Neuronal stem cell (in vitro differentiated cells): ENCODE measurements at regions not wholly inside any gene's neighbourhood (a gene's known extent, or its start where the extent isn't known, plus 50 kb on each side); places are given as distances from the start of the nearest gene placed in this dataset.

ENCODE experiments used
- DNase-seq: peaks from one replicate; pipeline ENCODE4 v3.0.0-alpha.2; 2013; ENCODE audit warnings: low spot score
- H2AFZ ChIP-seq: one replicate; pipeline ENCODE4 v1.6.1; 2013; ENCODE audit warnings: mild to moderate bottlenecking, low read length, inconsistent platforms
- H2AK5ac ChIP-seq: 2 replicates; pipeline ENCODE4 v1.6.1; 2013; ENCODE audit warnings: low read depth, mild to moderate bottlenecking, inconsistent platforms, low read length, moderate library complexity, mixed read lengths
- H2BK120ac ChIP-seq: 2 replicates; pipeline ENCODE4 v1.6.1; 2013; ENCODE audit warnings: low read depth, mild to moderate bottlenecking, inconsistent platforms, low read length, moderate library complexity, mixed read lengths
- H2BK12ac ChIP-seq: one replicate; pipeline ENCODE4 v1.6.1; 2013; ENCODE audit warnings: low read length, inconsistent platforms
- H2BK15ac ChIP-seq: 2 replicates; pipeline ENCODE4 v1.6.1; 2013; ENCODE audit warnings: mild to moderate bottlenecking, low read length, inconsistent platforms, mixed read lengths
- H2BK5ac ChIP-seq: one replicate; pipeline ENCODE4 v1.6.1; 2013; ENCODE audit warnings: inconsistent platforms, mild to moderate bottlenecking, low read length, moderate library complexity
- H3K14ac ChIP-seq: one replicate; pipeline ENCODE4 v1.6.1; 2013; ENCODE audit warnings: low read length, inconsistent platforms
- H3K18ac ChIP-seq: 2 replicates; pipeline ENCODE4 v1.6.1; 2013; ENCODE audit warnings: low read length, inconsistent platforms
- H3K23ac ChIP-seq: 2 replicates; pipeline ENCODE4 v1.6.1; 2013; ENCODE audit warnings: low read depth, mild to moderate bottlenecking, mixed read lengths, low read length, inconsistent platforms; ENCODE audit not compliant: poor library complexity
- H3K27ac ChIP-seq: replicated peaks from 3 replicates; pipeline ENCODE4 v1.5.1; 2013; ENCODE audit warnings: low read length, inconsistent platforms
- H3K27me3 ChIP-seq, 3 experiments: 2 replicates each; pipeline ENCODE4 v1.6.1; 2013; ENCODE audit warnings: low read length in 3 of 3, mild to moderate bottlenecking in 2 of 3, inconsistent platforms in 1 of 3, low read depth in 1 of 3, mixed read lengths in 1 of 3, moderate library complexity in 1 of 3; ENCODE audit not compliant: control insufficient read depth in 3 of 3, insufficient read depth in 3 of 3
- H3K36me3 ChIP-seq, 2 donors: replicated peaks in 1 of 2; 2 replicates each; pipeline ENCODE4 v1.6.1; 2013; ENCODE audit warnings: low read length in 2 of 2; ENCODE audit not compliant: control insufficient read depth in 2 of 2, insufficient read depth in 2 of 2
- H3K4ac ChIP-seq: 2 replicates; pipeline ENCODE4 v1.6.1; 2013; ENCODE audit warnings: inconsistent platforms, mild to moderate bottlenecking, low read length, moderate library complexity
- H3K4me1 ChIP-seq, 2 donors: 1 replicate in 1 of 2; 2 replicates in 1 of 2; pipeline ENCODE4 v1.6.1; 2013; ENCODE audit warnings: low read length in 2 of 2, low read depth in 1 of 2; ENCODE audit not compliant: control insufficient read depth in 2 of 2, insufficient read depth in 1 of 2
- H3K4me2 ChIP-seq: one replicate; pipeline ENCODE4 v1.6.1; 2013; ENCODE audit warnings: mild to moderate bottlenecking, low read length, inconsistent platforms; ENCODE audit not compliant: insufficient read depth, poor library complexity, severe bottlenecking
- H3K4me3 ChIP-seq, 2 donors: 2 replicates each; pipeline ENCODE4 v1.5.1; 2013; ENCODE audit warnings: low read length in 2 of 2, mild to moderate bottlenecking in 2 of 2, inconsistent platforms in 1 of 2, moderate library complexity in 1 of 2
- H3K79me1 ChIP-seq: one replicate; pipeline ENCODE4 v1.6.1; 2013; ENCODE audit warnings: low read depth, mild to moderate bottlenecking, inconsistent platforms, low read length, moderate library complexity
- H3K9ac ChIP-seq: one replicate; pipeline ENCODE4 v1.6.1; 2013; ENCODE audit warnings: mild to moderate bottlenecking, low read depth, low read length, inconsistent platforms; ENCODE audit not compliant: poor library complexity
- H3K9me3 ChIP-seq, 2 donors: replicated peaks in 1 of 2; 2 replicates each; pipeline versions ENCODE3 to v1.6.1; 2013; ENCODE audit warnings: low read length in 2 of 2, mild to moderate bottlenecking in 2 of 2, inconsistent platforms in 1 of 2, low read depth in 1 of 2, mixed read lengths in 1 of 2, moderate library complexity in 1 of 2; ENCODE audit not compliant: control insufficient read depth in 2 of 2, insufficient read depth in 1 of 2
- H4K8ac ChIP-seq: one replicate; pipeline ENCODE4 v1.6.1; 2013; ENCODE audit warnings: low read depth, mild to moderate bottlenecking, inconsistent platforms, low read length, moderate library complexity
- H4K91ac ChIP-seq: one replicate; pipeline ENCODE4 v1.6.1; 2013; ENCODE audit warnings: low read length, low read depth, mild to moderate bottlenecking, inconsistent platforms; ENCODE audit not compliant: poor library complexity
- WGBS, 2 donors: extraction: QIAGEN DNeasy Blood & Tissue Kit; methylation state at CpG; one replicate each; pipeline ENCODE4 v1.1.7; 2013; ENCODE audit warnings: missing lambda C conversion rate in 2 of 2, mixed read lengths in 1 of 2; ENCODE audit not compliant: insufficient read length in 2 of 2, insufficient replicate concordance in 1 of 2; ENCODE audit errors: extremely low coverage in 2 of 2; 5-methylcytosine and 5-hydroxymethylcytosine counted together

- H3K9me3 ChIP-seq = peaks cover 1 to 2% of the 10 kb centered on the region in 2 donors
- DNase-seq = no peak
Observed at GRCh38 chr2:234623521-234623991, 126.7 kb upstream of the ARL4C start.

GRCh38 chr2:234621120-234621519 is 124.2 kb upstream of the ARL4C start:
- Histone ChIP-seq H3K79me1 (no peaks in the 10 kb centered on the region), H3K36me3 (no peaks in the 10 kb centered on the region), H3K18ac (no peak overlapping the region), H3K4me1 (peaks cover 0 to 4% of the 10 kb centered on the region in 2 donors), H3K9me3 (no peaks in the 10 kb centered on the region), H2AK5ac (no peak overlapping the region), H3K14ac (no peak overlapping the region), H3K4me2 (no peak overlapping the region), H3K9ac (no peak overlapping the region), H2BK12ac (no peak overlapping the region), H3K4me3 (no peak overlapping the region), H4K91ac (no peak overlapping the region), H3K4ac (no peak overlapping the region), H2BK120ac (no peak overlapping the region), H4K8ac (no peak overlapping the region), H3K23ac (no peak overlapping the region), H2BK5ac (no peak overlapping the region), H3K27ac (no peak overlapping the region), H2BK15ac (no peak overlapping the region), H2AFZ (no peak overlapping the region), H3K27me3 (no peaks in the 10 kb centered on the region)
- no CpG with 5 or more reads among the region's 5 CpGs for WGBS, 2 donors
- DNase-seq = no peak

More at GRCh38 chr2:234623521-234623991, 126.7 kb upstream of the ARL4C start:
- Histone ChIP-seq H3K4me1 (peaks cover 0 to 4% of the 10 kb centered on the region in 2 donors), H3K4me3 (no peak overlapping the region), H3K18ac (no peak overlapping the region), H2AK5ac (no peak overlapping the region), H3K79me1 (no peaks in the 10 kb centered on the region), H3K36me3 (no peaks in the 10 kb centered on the region), H3K23ac (no peak overlapping the region), H2AFZ (no peak overlapping the region), H4K91ac (no peak overlapping the region), H2BK5ac (no peak overlapping the region), H3K27me3 (no peaks in the 10 kb centered on the region), H2BK15ac (no peak overlapping the region), H4K8ac (no peak overlapping the region), H3K14ac (no peak overlapping the region), H3K27ac (no peak overlapping the region), H3K9ac (no peak overlapping the region), H2BK12ac (no peak overlapping the region), H3K4ac (no peak overlapping the region), H2BK120ac (no peak overlapping the region), H3K4me2 (no peak overlapping the region)
- no CpG with 5 or more reads among the region's 5 CpGs for WGBS, 2 donors

- H2BK120ac ChIP-seq = no peak overlapping the region
- H3K23ac ChIP-seq = no peak overlapping the region
- H2BK5ac ChIP-seq = no peak overlapping the region
- no peaks in the 10 kb centered on the region for H3K27me3 ChIP-seq
- H3K36me3 ChIP-seq = no peaks in the 10 kb centered on the region
- H2AFZ ChIP-seq = no peak overlapping the region
- H3K14ac ChIP-seq = no peak overlapping the region
- no CpG with 5 or more reads among the region's 7 CpGs for WGBS, 2 donors
- peaks cover 0 to 4% of the 10 kb centered on the region in 2 donors for H3K4me1 ChIP-seq
- H2BK12ac ChIP-seq = no peak overlapping the region
- H3K79me1 ChIP-seq = no peaks in the 10 kb centered on the region
- H3K4ac ChIP-seq = no peak overlapping the region
- no peak overlapping the region for H3K4me3 ChIP-seq
- H2AK5ac ChIP-seq = no peak overlapping the region
- H2BK15ac ChIP-seq = no peak overlapping the region
- no peaks in the 10 kb centered on the region for H3K9me3 ChIP-seq
- H3K4me2 ChIP-seq = no peak overlapping the region
- no peak overlapping the region for H4K8ac ChIP-seq
- no peak overlapping the region for H3K27ac ChIP-seq
- no peak overlapping the region for H3K9ac ChIP-seq
- no peak overlapping the region for H4K91ac ChIP-seq
- DNase-seq = no peak
- no peak overlapping the region for H3K18ac ChIP-seq
Observed at GRCh38 chr2:234620018-234620417, 123.1 kb upstream of the ARL4C start.

GRCh38 chr2:234615643-234616356 is 118.9 kb upstream of the ARL4C start:
- WGBS, 2 donors = no CpG with 5 or more reads among the region's 6 CpGs

More at GRCh38 chr2:234615643-234616356, 118.9 kb upstream of the ARL4C start:
- Histone ChIP-seq H3K9ac (no peak overlapping the region), H2BK15ac (no peak overlapping the region), H2BK120ac (no peak overlapping the region), H3K27me3 (no peaks in the 10 kb centered on the region), H3K36me3 (no peaks in the 10 kb centered on the region), H3K27ac (no peak overlapping the region), H3K4me1 (no peaks in the 10 kb centered on the region), H3K18ac (no peak overlapping the region), H3K79me1 (no peaks in the 10 kb centered on the region), H2BK12ac (no peak overlapping the region), H2AFZ (peak overlapping the region; percentile 54), H4K8ac (no peak overlapping the region), H3K23ac (no peak overlapping the region), H2BK5ac (no peak overlapping the region), H3K14ac (no peak overlapping the region), H3K9me3 (peaks cover 0 to 3% of the 10 kb centered on the region in 2 donors), H3K4ac (no peak overlapping the region), H4K91ac (no peak overlapping the region), H2AK5ac (no peak overlapping the region), H3K4me2 (no peak overlapping the region), H3K4me3 (no peak overlapping the region)
- no peak for DNase-seq
